Neural cell (in vitro differentiated cells): ENCODE measurements at regions not wholly inside any gene's neighbourhood (a gene's known extent, or its start where the extent isn't known, plus 50 kb on each side); places are given as distances from the start of the nearest gene placed in this dataset.

Experiments used
- H2AFZ ChIP-seq: fragments of 200-600, 300-800 bp; sonication (generic), shearing (Covaris generic); 2 replicates; pipeline ENCODE4 v1.6.0; 2014; ENCODE audit warnings: low read depth, mild to moderate bottlenecking, antibody characterized with exemption, low read length, moderate library complexity
- H3F3A ChIP-seq: fragments of 200-600 bp; shearing (Covaris generic); 2 replicates; pipeline ENCODE4 v1.6.1; 2016; ENCODE audit warnings: mild to moderate bottlenecking, moderate library complexity, mixed read lengths, antibody characterized with exemption, low read length; ENCODE audit not compliant: insufficient read depth, poor library complexity, severe bottlenecking
- H3K27ac ChIP-seq: fragments of 200-600, 300-800 bp; sonication (generic), shearing (Covaris generic); 2 replicates; pipeline ENCODE4 v1.5.1; 2014; ENCODE audit warnings: mild to moderate bottlenecking, low read length, moderate library complexity
- H3K27me3 ChIP-seq: fragments of 300-800, 200-600 bp; sonication (generic), shearing (Covaris generic); 2 replicates; pipeline ENCODE4 v1.6.0; 2014; ENCODE audit warnings: mild to moderate bottlenecking, low read depth, low read length, moderate library complexity; ENCODE audit not compliant: insufficient read depth
- H3K36me3 ChIP-seq: fragments of 300-800, 200-600 bp; sonication (generic), shearing (Covaris generic); 2 replicates; pipeline ENCODE4 v1.5.1; 2014; ENCODE audit warnings: mild to moderate bottlenecking, antibody characterized with exemption, low read length, moderate library complexity; ENCODE audit not compliant: insufficient read depth
- H3K4me2 ChIP-seq: fragments of 300-800, 200-600 bp; sonication (generic), shearing (Covaris generic); 2 replicates; pipeline ENCODE4 v1.6.0; 2014; ENCODE audit warnings: mild to moderate bottlenecking, low read length
- H3K4me3 ChIP-seq: fragments of 300-800, 200-600 bp; sonication (generic), shearing (Covaris generic); 2 replicates; pipeline ENCODE4 v1.5.1; 2014; ENCODE audit warnings: mild to moderate bottlenecking, low read length, moderate library complexity
- H3K79me2 ChIP-seq: fragments of 200-600 bp; shearing (Covaris generic); replicated peaks from 2 replicates; pipeline ENCODE4 v1.6.0; 2014; ENCODE audit warnings: mild to moderate bottlenecking, low read length, moderate library complexity; ENCODE audit not compliant: insufficient read depth
- H3K9ac ChIP-seq: fragments of 300-800, 200-600 bp; sonication (generic), shearing (Covaris generic); 2 replicates; pipeline ENCODE4 v1.6.1; 2016; ENCODE audit warnings: mild to moderate bottlenecking, low read length, mixed read lengths
- H3K9me2 ChIP-seq: fragments of 200-600 bp; shearing (Covaris generic); 2 replicates; pipeline ENCODE4 v1.6.1; 2016; ENCODE audit warnings: mild to moderate bottlenecking, low read length, mixed read lengths; ENCODE audit not compliant: insufficient read depth
- H3K9me3 ChIP-seq: fragments of 200-600, 300-800 bp; sonication (generic), shearing (Covaris generic); 2 replicates; pipeline ENCODE4 v1.6.1; 2016; ENCODE audit warnings: mild to moderate bottlenecking, mixed run types, low read length, moderate library complexity, mixed read lengths
- H4K20me1 ChIP-seq: fragments of 200-600 bp; shearing (Covaris generic); 2 replicates; pipeline ENCODE4 v1.6.1; 2016; ENCODE audit warnings: mild to moderate bottlenecking, mixed run types; ENCODE audit not compliant: insufficient read depth
- CTCF ChIP-seq: fragments of 450-650 bp; IDR thresholded peaks from 2 replicates; pipeline ENCODE4 v1.5.1; 2014; ENCODE audit warnings: antibody characterized with exemption, mild to moderate bottlenecking, moderate library complexity; ENCODE audit not compliant: poor library complexity, severe bottlenecking
- EP300 ChIP-seq: fragments of 450-650 bp; conservative IDR thresholded peaks from 2 replicates; pipeline ENCODE4 v1.6.1; 2014; ENCODE audit warnings: antibody characterized with exemption, mild to moderate bottlenecking, moderate library complexity; ENCODE audit not compliant: poor library complexity, severe bottlenecking
- EZH2 ChIP-seq: fragments of 200-600, 300-800 bp; shearing (Covaris generic), sonication (generic); IDR thresholded peaks from 2 replicates; pipeline ENCODE4 v1.6.1; 2014; ENCODE audit warnings: antibody characterized with exemption, low read length, borderline replicate concordance, mild to moderate bottlenecking; ENCODE audit not compliant: insufficient read depth, poor library complexity, severe bottlenecking
- MXI1 ChIP-seq: fragments of 450-650 bp; conservative IDR thresholded peaks from 2 replicates; pipeline ENCODE4 v1.6.1; 2014; ENCODE audit warnings: antibody characterized with exemption, mild to moderate bottlenecking; ENCODE audit not compliant: poor library complexity, severe bottlenecking
- POLR2AphosphoS5 ChIP-seq: IDR thresholded peaks from 2 replicates; pipeline ENCODE4 v1.6.1; 2012
- RAD21 ChIP-seq: fragments of 450-650 bp; conservative IDR thresholded peaks from 2 replicates; pipeline ENCODE4 v1.6.1; 2014; ENCODE audit warnings: antibody characterized with exemption, mild to moderate bottlenecking, moderate library complexity
- SMC3 ChIP-seq: fragments of 450-650 bp; conservative IDR thresholded peaks from 2 replicates; pipeline ENCODE4 v1.6.1; 2014; ENCODE audit warnings: antibody characterized with exemption, mild to moderate bottlenecking, moderate library complexity; ENCODE audit not compliant: poor library complexity
- TAF1 ChIP-seq: IDR thresholded peaks from 2 replicates; pipeline ENCODE4 v1.6.1; 2012; ENCODE audit warnings: low read depth
- TF ChIP-seq, protein P1 (sequence below): IDR thresholded peaks from 2 replicates; pipeline ENCODE4 v1.6.1; 2012; ENCODE audit warnings: borderline replicate concordance

GRCh38 chr5:143605403-143606005 is 202.0 kb upstream of the NR3C1 start:
- TF ChIP-seq EZH2 (no peak), RAD21 (no peak), EP300 (no peak), POLR2AphosphoS5 (no peak), TAF1 (no peak), SMC3 (no peak), MXI1 (no peak), CTCF (no peak)
- TF ChIP-seq, protein P1, sequence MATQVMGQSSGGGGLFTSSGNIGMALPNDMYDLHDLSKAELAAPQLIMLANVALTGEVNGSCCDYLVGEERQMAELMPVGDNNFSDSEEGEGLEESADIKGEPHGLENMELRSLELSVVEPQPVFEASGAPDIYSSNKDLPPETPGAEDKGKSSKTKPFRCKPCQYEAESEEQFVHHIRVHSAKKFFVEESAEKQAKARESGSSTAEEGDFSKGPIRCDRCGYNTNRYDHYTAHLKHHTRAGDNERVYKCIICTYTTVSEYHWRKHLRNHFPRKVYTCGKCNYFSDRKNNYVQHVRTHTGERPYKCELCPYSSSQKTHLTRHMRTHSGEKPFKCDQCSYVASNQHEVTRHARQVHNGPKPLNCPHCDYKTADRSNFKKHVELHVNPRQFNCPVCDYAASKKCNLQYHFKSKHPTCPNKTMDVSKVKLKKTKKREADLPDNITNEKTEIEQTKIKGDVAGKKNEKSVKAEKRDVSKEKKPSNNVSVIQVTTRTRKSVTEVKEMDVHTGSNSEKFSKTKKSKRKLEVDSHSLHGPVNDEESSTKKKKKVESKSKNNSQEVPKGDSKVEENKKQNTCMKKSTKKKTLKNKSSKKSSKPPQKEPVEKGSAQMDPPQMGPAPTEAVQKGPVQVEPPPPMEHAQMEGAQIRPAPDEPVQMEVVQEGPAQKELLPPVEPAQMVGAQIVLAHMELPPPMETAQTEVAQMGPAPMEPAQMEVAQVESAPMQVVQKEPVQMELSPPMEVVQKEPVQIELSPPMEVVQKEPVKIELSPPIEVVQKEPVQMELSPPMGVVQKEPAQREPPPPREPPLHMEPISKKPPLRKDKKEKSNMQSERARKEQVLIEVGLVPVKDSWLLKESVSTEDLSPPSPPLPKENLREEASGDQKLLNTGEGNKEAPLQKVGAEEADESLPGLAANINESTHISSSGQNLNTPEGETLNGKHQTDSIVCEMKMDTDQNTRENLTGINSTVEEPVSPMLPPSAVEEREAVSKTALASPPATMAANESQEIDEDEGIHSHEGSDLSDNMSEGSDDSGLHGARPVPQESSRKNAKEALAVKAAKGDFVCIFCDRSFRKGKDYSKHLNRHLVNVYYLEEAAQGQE = no peak
- no peaks in the 10 kb centered on the region for H3K36me3 ChIP-seq
- no peak overlapping the region for H3K27ac ChIP-seq
- H4K20me1 ChIP-seq = no peaks in the 10 kb centered on the region
- H3K4me3 ChIP-seq = no peak overlapping the region
- no peak overlapping the region for H3K4me2 ChIP-seq
- H3K9me3 ChIP-seq = no peaks in the 10 kb centered on the region
- H3K9me2 ChIP-seq = no peaks in the 10 kb centered on the region
- no peak overlapping the region for H2AFZ ChIP-seq
- H3K9ac ChIP-seq = no peak overlapping the region
- H3F3A ChIP-seq = no peaks in the 10 kb centered on the region
- no peaks in the 10 kb centered on the region for H3K27me3 ChIP-seq
- H3K79me2 ChIP-seq = no peaks in the 10 kb centered on the region

GRCh38 chr5:143601917-143602333 is 198.4 kb upstream of the NR3C1 start:
- Histone ChIP-seq H2AFZ (no peak overlapping the region), H3K4me2 (no peak overlapping the region), H3K9ac (no peak overlapping the region), H3K27me3 (no peaks in the 10 kb centered on the region), H4K20me1 (no peaks in the 10 kb centered on the region), H3K4me3 (no peak overlapping the region), H3K79me2 (no peaks in the 10 kb centered on the region), H3F3A (no peaks in the 10 kb centered on the region), H3K9me2 (no peaks in the 10 kb centered on the region), H3K36me3 (no peaks in the 10 kb centered on the region), H3K27ac (no peak overlapping the region), H3K9me3 (no peaks in the 10 kb centered on the region)
- TF ChIP-seq EP300 (no peak), EZH2 (no peak), MXI1 (no peak), CTCF (no peak), POLR2AphosphoS5 (no peak), RAD21 (no peak), SMC3 (no peak), TAF1 (no peak)
- TF ChIP-seq, protein P1 = no peak
